ENCODE measurements at regions not wholly inside any gene's neighbourhood (a gene's known extent, or its start where the extent isn't known, plus 50 kb on each side); places are given as distances from the start of the nearest gene placed in this dataset.
"Not testable (repeated sequence)": the region's sequence is repeated elsewhere in the genome, so short reads cannot be mapped to it uniquely, and the experiment has no call there.

DNA sequence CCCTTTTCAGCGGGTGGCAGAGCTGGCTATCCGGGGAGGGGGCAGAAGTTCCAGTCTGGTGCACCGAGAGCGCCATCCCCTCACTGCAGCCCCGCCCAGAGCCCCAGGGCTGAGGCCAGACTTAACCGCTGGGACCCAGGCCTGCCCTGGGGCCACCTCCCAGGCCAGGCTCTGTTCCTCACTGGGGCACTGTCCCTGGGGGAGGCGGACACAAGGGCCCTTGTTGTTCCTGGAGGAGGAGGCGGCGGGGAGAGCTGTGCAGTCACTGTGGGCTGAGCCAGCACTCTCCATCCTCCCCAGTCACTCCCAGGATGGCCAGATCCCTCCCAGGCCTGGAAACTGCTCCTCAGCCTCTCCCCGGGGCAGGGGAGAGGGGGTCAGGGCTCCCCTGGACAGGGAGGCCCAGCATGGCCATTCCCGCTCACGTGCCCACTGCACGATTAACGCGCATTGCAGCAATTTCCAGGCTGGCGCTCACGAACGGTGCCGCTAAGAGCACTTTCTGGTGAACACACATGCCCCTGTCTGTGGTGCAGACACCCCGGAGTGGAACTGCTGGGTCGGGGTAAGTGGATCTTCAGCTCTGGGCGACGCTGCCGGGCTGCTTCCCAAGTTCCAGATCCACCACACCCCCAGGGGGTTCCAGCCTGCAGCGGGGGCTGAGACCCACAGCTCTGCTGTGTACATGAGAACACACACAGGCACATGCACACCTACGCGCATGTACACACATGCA lies 89.8 kb upstream of the SFSWAP start:
- no peaks in the 10 kb centered on the region for H3K9me3 Mint-ChIP-seq (ENCODE audit: low read depth)
- no peak overlapping the region for H3K4me3 Mint-ChIP-seq (ENCODE audit: low read depth)
- H3K27me3 Mint-ChIP-seq: peaks cover 40% of the 10 kb centered on the region
- no peak overlapping the region for H3K27ac Mint-ChIP-seq
- DNase-seq (ENCODE audit: low spot score, unreplicated experiment): no peak
- TF ChIP-seq, protein P1, sequence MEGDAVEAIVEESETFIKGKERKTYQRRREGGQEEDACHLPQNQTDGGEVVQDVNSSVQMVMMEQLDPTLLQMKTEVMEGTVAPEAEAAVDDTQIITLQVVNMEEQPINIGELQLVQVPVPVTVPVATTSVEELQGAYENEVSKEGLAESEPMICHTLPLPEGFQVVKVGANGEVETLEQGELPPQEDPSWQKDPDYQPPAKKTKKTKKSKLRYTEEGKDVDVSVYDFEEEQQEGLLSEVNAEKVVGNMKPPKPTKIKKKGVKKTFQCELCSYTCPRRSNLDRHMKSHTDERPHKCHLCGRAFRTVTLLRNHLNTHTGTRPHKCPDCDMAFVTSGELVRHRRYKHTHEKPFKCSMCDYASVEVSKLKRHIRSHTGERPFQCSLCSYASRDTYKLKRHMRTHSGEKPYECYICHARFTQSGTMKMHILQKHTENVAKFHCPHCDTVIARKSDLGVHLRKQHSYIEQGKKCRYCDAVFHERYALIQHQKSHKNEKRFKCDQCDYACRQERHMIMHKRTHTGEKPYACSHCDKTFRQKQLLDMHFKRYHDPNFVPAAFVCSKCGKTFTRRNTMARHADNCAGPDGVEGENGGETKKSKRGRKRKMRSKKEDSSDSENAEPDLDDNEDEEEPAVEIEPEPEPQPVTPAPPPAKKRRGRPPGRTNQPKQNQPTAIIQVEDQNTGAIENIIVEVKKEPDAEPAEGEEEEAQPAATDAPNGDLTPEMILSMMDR (IDR thresholded peaks at IDR 0.05; ENCODE audit: unreplicated experiment): no peak
- no peaks in the 10 kb centered on the region for H3K36me3 Mint-ChIP-seq (ENCODE audit: insufficient read depth)
- H3K4me1 Mint-ChIP-seq (ENCODE audit: low read depth): peaks cover 14% of the 10 kb centered on the region

DNA sequence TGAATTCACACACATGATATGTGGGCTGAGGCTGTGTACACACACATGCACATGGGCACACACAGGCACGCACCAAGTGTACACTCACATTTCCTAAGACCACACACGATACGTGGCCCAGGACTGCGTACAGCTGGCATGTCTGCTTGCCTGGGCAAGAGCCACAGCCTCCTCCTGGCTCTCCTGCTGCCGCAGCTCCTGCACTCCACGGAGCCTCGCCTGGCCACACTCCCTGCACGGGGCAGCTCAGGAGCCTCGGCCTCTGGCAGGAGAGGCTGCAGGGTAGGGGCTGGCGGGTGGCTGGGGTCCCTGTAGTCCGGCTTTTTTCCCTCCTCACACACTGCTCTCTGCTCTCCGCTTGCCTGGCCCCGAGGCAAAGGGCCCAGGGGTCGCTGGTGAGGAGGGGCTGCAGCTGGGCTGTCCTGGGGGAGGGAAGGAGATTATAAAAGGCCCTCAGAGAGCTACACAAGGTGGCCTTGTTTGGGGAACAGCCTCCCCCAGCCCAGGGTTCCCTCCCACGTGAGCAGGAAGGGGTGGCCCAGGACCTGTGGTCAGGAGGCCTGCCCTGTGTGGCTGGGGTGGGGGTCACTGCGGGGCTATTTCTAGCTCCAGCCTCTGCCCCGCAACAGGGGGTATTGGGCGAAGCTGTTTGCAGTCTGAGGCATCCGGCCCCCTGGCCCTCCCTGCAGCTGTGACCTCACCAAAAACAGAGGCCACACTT lies 89.0 kb upstream of the SFSWAP start:
- Mint-ChIP-seq H3K27ac (no peak overlapping the region), H3K36me3 (ENCODE audit: insufficient read depth) (no peaks in the 10 kb centered on the region)

DNA sequence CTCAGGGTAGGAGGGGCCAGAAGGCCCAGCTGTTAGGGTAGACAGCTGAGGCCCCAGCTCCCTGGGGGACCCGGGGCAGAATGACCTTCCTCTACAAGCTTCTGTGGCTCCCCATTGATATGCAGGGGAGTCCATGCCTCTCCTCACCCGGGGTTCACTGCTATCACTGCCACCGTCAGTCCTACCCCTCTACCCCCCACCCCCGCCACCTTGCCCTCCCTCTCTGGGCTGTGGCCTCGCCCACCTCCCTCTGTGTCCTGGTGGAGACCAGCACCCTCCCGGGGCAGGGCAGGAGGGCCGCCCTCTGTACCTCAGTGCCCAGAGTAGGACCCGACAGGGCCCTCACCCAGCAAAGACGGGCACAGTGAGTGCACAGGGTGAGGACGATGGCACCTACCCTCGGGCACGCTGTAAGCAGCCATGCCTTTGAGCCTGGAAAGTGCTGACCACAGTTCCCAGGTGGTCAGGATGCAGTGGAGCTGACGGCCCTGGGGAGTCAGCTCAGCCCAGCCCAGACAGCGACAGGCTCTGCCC lies 88.4 kb upstream of the SFSWAP start:
- peaks cover 40% of the 10 kb centered on the region for H3K27me3 Mint-ChIP-seq
- no peak overlapping the region for H3K27ac Mint-ChIP-seq
- H3K4me1 Mint-ChIP-seq (ENCODE audit: low read depth): peaks cover 12% of the 10 kb centered on the region
- H3K36me3 Mint-ChIP-seq (ENCODE audit: insufficient read depth): no peaks in the 10 kb centered on the region
- TF ChIP-seq, protein P1 (IDR thresholded peaks at IDR 0.05; ENCODE audit: unreplicated experiment): no peak
- no peak overlapping the region for H3K4me3 Mint-ChIP-seq (ENCODE audit: low read depth)
- H3K9me3 Mint-ChIP-seq (ENCODE audit: low read depth): no peaks in the 10 kb centered on the region
- no peak for DNase-seq (ENCODE audit: low spot score, unreplicated experiment)

More for the DNA sequence above, 89.0 kb upstream of the SFSWAP start:
- TF ChIP-seq, protein P1 (IDR thresholded peaks at IDR 0.05; ENCODE audit: unreplicated experiment): no peak
- DNase-seq (ENCODE audit: low spot score, unreplicated experiment): no peak
- Mint-ChIP-seq H3K27me3 (peaks cover 41% of the 10 kb centered on the region), H3K4me3 (ENCODE audit: low read depth) (no peak overlapping the region), H3K4me1 (ENCODE audit: low read depth) (peaks cover 12% of the 10 kb centered on the region), H3K9me3 (ENCODE audit: low read depth) (no peaks in the 10 kb centered on the region)

DNA sequence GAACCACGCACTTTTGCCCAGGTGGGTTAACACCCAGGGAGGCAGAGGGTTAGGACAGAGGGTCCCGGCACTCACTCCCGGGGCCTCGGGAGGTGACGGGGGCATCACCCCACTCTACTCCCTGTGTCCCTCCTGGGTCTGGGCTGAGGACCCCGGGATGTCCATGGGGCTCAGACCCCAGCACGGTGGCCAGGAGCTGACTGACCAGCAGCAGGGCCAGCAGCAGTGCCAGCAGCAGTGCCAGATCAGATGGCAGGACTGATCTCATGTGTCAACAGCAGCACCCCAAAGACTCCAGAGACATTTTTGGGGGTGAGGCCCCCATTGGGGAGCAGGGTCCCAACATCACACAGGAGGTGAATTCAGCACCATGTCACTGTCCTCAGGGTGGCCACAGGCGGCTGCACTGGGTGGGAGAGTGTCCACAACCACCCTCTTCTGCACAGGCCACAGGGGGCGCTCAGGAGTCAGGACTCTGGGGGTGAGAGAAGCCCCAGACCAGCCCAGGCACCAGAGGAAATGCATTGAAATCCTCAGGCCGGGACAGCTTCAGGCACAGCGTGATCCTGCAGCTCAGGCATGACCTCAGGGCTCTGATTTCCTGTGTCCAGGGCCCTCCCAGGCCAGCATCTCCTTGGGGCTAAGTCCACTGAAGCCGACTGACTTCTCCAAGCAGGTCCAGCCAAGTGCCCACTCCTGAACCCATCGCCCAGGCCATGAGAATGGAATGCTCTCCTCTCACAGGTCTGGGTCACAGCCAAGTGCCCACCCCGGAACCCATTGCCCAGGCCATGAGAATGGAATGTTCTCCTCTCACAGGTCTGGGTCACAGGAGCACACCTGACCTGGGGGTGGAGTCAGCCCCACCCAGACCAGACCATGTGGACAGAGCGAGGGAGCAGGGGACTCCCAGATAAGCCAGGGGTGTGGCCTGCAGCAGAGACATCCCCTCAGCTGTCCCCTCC lies 87.2 kb upstream of the SFSWAP start:
- H3K36me3 Mint-ChIP-seq (ENCODE audit: insufficient read depth); H3K27ac Mint-ChIP-seq; H3K4me3 Mint-ChIP-seq (ENCODE audit: low read depth); H3K9me3 Mint-ChIP-seq (ENCODE audit: low read depth); DNase-seq (ENCODE audit: low spot score, unreplicated experiment): not testable (repeated sequence)
- peaks cover 12% of the 10 kb centered on the region for H3K4me1 Mint-ChIP-seq (ENCODE audit: low read depth)
- peaks cover 48% of the 10 kb centered on the region for H3K27me3 Mint-ChIP-seq
- TF ChIP-seq, protein P1 (IDR thresholded peaks at IDR 0.05; ENCODE audit: unreplicated experiment): peak; percentile 20

GRCh38 chr12:131624369-131624739 lies 86.5 kb upstream of the SFSWAP start:
- not testable (repeated sequence) for H3K27ac Mint-ChIP-seq; H3K4me3 Mint-ChIP-seq (ENCODE audit: low read depth)

DNA sequence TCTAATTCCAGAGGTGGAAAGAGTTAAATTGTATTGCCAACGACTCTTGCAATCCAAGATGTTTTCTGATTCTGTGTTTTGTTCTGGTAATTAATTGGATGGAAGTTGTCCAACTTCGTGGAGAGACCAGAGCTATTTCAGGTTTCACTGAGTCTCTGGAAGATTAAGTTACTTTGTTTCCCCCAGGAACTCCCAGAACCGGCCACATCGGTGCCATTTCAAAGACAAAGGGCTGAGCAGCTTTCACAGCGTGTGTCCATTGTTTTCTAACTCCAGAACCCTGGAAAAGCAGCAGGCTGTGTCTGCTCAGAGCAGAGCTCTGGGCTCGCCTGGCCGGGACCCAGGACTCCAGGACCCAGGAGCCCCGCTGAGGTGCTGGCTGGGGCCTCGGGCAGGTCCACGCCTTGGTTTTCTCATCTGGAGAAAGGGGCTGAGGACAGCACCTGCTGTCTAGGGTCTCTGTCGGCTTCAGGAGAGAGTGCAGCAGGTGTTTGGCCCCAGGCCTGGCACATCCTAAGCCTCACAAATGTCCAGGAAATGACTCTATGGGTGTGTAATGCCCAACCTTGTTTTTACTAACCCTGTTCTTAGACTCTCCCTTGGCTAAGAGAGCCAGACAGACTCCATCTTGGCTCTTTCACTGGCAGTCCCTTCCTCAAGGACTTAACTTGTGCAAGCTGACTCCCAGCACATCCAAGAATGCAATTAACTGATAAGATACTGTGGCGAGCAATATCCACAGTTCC lies 86.0 kb upstream of the SFSWAP start:
- DNase-seq (ENCODE audit: low spot score, unreplicated experiment); H3K9me3 Mint-ChIP-seq (ENCODE audit: low read depth); H3K27ac Mint-ChIP-seq; H3K36me3 Mint-ChIP-seq (ENCODE audit: insufficient read depth); H3K4me3 Mint-ChIP-seq (ENCODE audit: low read depth): not testable (repeated sequence)
- peaks cover 47% of the 10 kb centered on the region for H3K27me3 Mint-ChIP-seq
- H3K4me1 Mint-ChIP-seq (ENCODE audit: low read depth): peaks cover 12% of the 10 kb centered on the region

More at GRCh38 chr12:131624369-131624739, 86.5 kb upstream of the SFSWAP start:
- Mint-ChIP-seq H3K4me1 (ENCODE audit: low read depth) (peaks cover 12% of the 10 kb centered on the region), H3K27me3 (peaks cover 48% of the 10 kb centered on the region)
- not testable (repeated sequence) for H3K36me3 Mint-ChIP-seq (ENCODE audit: insufficient read depth); H3K9me3 Mint-ChIP-seq (ENCODE audit: low read depth); DNase-seq (ENCODE audit: low spot score, unreplicated experiment)

DNA sequence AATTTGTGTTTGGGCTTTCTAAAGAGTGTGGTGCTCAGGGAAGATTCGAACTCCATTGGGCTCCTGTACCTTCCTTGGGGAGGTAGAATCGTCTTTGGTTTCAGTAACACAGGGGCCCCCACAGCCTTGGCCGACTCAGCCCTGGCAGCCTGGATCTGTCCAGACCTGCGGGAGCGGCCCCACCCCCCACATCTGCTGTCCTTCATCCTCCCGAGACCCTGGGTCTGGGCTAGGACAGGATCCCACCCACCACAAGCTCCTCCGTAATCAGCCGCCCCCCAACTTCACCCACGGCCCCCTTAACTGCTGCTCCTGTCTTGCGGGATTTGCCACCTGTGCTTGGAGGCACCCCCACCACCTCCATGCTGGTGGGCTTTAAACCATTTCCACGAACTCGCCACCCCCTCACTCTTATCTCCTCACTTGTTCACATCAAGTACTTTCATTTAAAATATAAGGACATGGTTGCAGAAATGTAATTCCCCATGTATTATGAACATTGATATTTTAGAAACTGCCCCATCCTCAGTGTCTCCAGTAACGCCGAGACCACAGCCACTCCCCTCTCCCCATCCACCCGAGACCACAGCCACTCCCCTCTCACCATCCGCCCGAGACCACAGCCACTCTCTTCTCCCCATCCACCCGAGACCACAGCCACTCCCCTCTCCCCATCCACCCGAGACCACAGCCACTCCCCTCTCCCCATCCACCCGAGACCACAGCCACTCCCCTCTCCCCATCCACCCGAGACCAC lies 84.7 kb upstream of the SFSWAP start:
- not testable (repeated sequence) for DNase-seq (ENCODE audit: low spot score, unreplicated experiment); H3K36me3 Mint-ChIP-seq (ENCODE audit: insufficient read depth); H3K9me3 Mint-ChIP-seq (ENCODE audit: low read depth); H3K4me3 Mint-ChIP-seq (ENCODE audit: low read depth); H3K27ac Mint-ChIP-seq
- H3K4me1 Mint-ChIP-seq (ENCODE audit: low read depth): peaks cover 12% of the 10 kb centered on the region
- peaks cover 59% of the 10 kb centered on the region for H3K27me3 Mint-ChIP-seq
